ENCODE measurements at regions not wholly inside any gene's neighbourhood (a gene's known extent, or its start where the extent isn't known, plus 50 kb on each side); places are given as distances from the start of the nearest gene placed in this dataset.

DNA sequence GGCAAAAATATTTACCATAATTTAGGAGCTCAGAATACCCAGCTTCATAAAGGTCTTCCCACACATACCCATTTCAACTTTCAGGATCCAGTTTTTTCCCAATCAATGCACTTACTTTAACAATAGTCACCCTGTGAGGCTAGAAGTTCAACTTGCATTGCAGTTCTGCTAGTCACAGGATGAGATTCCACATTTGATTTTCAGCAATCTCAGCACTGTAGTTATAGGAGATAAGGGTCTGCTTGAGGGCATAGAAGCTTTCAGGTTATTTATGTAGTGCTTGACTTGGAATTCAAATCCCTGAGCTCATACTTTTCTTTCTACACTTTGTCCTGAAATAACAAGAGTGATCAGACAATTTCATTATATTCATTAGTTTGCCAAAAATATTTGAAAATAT is 78.3 kb upstream of the IL2 start:
- DNase-seq (ENCODE audit: low spot score) (no peak), ATAC-seq (no peak)
- peaks cover 15% of the 10 kb centered on the region for H3K9me3 Mint-ChIP-seq
- H3K4me1 Mint-ChIP-seq: no peaks in the 10 kb centered on the region
- H3K4me3 Mint-ChIP-seq: no peak overlapping the region
- H3K27me3 Mint-ChIP-seq (ENCODE audit: low read depth): no peaks in the 10 kb centered on the region; the same call in 1 of the 2 replicates
- ChIA-PET CTCF (no interaction called here), POLR2A (no interaction called here)
- no peak overlapping the region for H3K27ac Mint-ChIP-seq
- no peaks in the 10 kb centered on the region for H3K36me3 Mint-ChIP-seq
- TF ChIP-seq FOXP4 (CRISPR knock-in tag; IDR thresholded peaks at IDR 0.05) (no peak), GRHL2 (CRISPR knock-in tag; IDR thresholded peaks at IDR 0.05; ENCODE audit: insufficient replicate concordance, severe bottlenecking) (no peak), MYBL2 (CRISPR knock-in tag; IDR thresholded peaks at IDR 0.05) (no peak), CREB1 (CRISPR knock-in tag; IDR thresholded peaks at IDR 0.05) (no peak), ZNF263 (CRISPR knock-in tag; IDR thresholded peaks at IDR 0.05; ENCODE audit: low read depth) (no peak), MAX (CRISPR knock-in tag; IDR thresholded peaks at IDR 0.05) (no peak), NR1H2 (CRISPR knock-in tag; IDR thresholded peaks at IDR 0.05) (no peak)
- TF ChIP-seq, protein P1, sequence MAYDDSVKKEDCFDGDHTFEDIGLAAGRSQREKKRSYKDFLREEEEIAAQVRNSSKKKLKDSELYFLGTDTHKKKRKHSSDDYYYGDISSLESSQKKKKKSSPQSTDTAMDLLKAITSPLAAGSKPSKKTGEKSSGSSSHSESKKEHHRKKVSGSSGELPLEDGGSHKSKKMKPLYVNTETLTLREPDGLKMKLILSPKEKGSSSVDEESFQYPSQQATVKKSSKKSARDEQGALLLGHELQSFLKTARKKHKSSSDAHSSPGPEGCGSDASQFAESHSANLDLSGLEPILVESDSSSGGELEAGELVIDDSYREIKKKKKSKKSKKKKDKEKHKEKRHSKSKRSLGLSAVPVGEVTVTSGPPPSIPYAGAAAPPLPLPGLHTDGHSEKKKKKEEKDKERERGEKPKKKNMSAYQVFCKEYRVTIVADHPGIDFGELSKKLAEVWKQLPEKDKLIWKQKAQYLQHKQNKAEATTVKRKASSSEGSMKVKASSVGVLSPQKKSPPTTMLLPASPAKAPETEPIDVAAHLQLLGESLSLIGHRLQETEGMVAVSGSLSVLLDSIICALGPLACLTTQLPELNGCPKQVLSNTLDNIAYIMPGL (CRISPR knock-in tag; IDR thresholded peaks at IDR 0.05): no peak

GRCh38 chr4:122533841-122534240 is 77.3 kb upstream of the IL2 start:
- Mint-ChIP-seq H3K36me3 (no peaks in the 10 kb centered on the region), H3K27ac (no peak overlapping the region), H3K4me3 (no peak overlapping the region), H3K27me3 (ENCODE audit: low read depth) (no peaks in the 10 kb centered on the region; the same call in 1 of the 2 replicates), H3K4me1 (no peaks in the 10 kb centered on the region), H3K9me3 (peaks cover 15% of the 10 kb centered on the region)
- ATAC-seq (no peak), DNase-seq (ENCODE audit: low spot score) (no peak)
- TF ChIP-seq SMAD3 (CRISPR knock-in tag; IDR thresholded peaks at IDR 0.05; ENCODE audit: borderline replicate concordance) (no peak), RELA (CRISPR knock-in tag; IDR thresholded peaks at IDR 0.05; ENCODE audit: borderline replicate concordance) (no peak), TEAD1 (CRISPR knock-in tag; IDR thresholded peaks at IDR 0.05) (no peak), ZNF219 (CRISPR knock-in tag; IDR thresholded peaks at IDR 0.05; ENCODE audit: borderline replicate concordance) (no peak), ZNF281 (CRISPR knock-in tag; IDR thresholded peaks at IDR 0.05) (no peak)
- TF ChIP-seq, protein P2, sequence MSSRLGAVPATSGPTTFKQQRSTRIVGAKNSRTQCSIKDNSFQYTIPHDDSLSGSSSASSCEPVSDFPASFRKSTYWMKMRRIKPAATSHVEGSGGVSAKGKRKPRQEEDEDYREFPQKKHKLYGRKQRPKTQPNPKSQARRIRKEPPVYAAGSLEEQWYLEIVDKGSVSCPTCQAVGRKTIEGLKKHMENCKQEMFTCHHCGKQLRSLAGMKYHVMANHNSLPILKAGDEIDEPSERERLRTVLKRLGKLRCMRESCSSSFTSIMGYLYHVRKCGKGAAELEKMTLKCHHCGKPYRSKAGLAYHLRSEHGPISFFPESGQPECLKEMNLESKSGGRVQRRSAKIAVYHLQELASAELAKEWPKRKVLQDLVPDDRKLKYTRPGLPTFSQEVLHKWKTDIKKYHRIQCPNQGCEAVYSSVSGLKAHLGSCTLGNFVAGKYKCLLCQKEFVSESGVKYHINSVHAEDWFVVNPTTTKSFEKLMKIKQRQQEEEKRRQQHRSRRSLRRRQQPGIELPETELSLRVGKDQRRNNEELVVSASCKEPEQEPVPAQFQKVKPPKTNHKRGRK (CRISPR knock-in tag; IDR thresholded peaks at IDR 0.05; ENCODE audit: borderline replicate concordance): no peak
- CTCF ChIA-PET: no interaction called here
- POLR2A ChIA-PET: no interaction called here

GRCh38 chr4:122532766-122533165 is 76.2 kb upstream of the IL2 start:
- DNase-seq (ENCODE audit: low spot score): no peak
- Mint-ChIP-seq H3K4me3 (no peak overlapping the region), H3K36me3 (no peaks in the 10 kb centered on the region), H3K9me3 (peaks cover 15% of the 10 kb centered on the region), H3K27me3 (ENCODE audit: low read depth) (no peaks in the 10 kb centered on the region; the same call in 1 of the 2 replicates), H3K4me1 (no peaks in the 10 kb centered on the region), H3K27ac (no peak overlapping the region)
- no peak for ATAC-seq
- POLR2A ChIA-PET: no interaction called here
- TF ChIP-seq, protein P2 (CRISPR knock-in tag; IDR thresholded peaks at IDR 0.05; ENCODE audit: borderline replicate concordance): no peak
- TF ChIP-seq ZNF416 (CRISPR knock-in tag; IDR thresholded peaks at IDR 0.05): no peak
- CTCF ChIA-PET: no interaction called here

All from WTC11 (cell line).